ENCODE measurements at regions not wholly inside any gene's neighbourhood (a gene's known extent, or its start where the extent isn't known, plus 50 kb on each side); places are given as distances from the start of the nearest gene placed in this dataset.

DNA sequence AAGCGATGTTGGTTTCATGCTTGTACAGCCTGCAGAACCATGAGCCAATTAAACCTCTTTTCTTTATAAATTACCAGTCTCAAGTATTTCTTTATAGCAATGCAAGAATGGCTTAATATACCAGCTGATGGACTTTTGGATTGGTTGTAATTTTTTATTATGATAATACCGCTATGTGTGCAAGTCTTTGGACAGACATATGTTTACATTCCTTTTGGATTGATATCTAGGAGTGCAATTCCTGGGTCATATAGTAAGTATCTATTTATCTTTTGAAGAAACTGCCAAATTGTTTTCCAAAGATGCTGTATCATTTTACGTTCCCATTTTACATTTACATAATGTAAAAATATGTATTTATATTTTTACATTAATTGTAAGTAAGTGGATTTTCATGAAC, 81.2 kb upstream of the PIP4K2A start:
- TF ChIP-seq CTCF (IDR thresholded peaks at IDR 0.05), result no peak
- TF ChIP-seq ATF2 (CRISPR knock-in tag; IDR thresholded peaks at IDR 0.05; ENCODE audit: borderline replicate concordance, low read depth), result no peak
- no peak for TF ChIP-seq SMAD4 (CRISPR knock-in tag; IDR thresholded peaks at IDR 0.05)
- no peak for TF ChIP-seq ZBTB21 (CRISPR knock-in tag; IDR thresholded peaks at IDR 0.05; ENCODE audit: borderline replicate concordance)
- no peak for TF ChIP-seq AR (CRISPR knock-in tag; IDR thresholded peaks at IDR 0.05)
- no peak for TF ChIP-seq E2F5 (CRISPR knock-in tag; IDR thresholded peaks at IDR 0.05)
- TF ChIP-seq, protein P1, sequence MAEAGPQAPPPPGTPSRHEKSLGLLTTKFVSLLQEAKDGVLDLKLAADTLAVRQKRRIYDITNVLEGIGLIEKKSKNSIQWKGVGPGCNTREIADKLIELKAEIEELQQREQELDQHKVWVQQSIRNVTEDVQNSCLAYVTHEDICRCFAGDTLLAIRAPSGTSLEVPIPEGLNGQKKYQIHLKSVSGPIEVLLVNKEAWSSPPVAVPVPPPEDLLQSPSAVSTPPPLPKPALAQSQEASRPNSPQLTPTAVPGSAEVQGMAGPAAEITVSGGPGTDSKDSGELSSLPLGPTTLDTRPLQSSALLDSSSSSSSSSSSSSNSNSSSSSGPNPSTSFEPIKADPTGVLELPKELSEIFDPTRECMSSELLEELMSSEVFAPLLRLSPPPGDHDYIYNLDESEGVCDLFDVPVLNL (CRISPR knock-in tag; IDR thresholded peaks at IDR 0.05; ENCODE audit: borderline replicate concordance, low read depth), result no peak
- no peak for TF ChIP-seq ATF3 (CRISPR knock-in tag; conservative IDR thresholded peaks at IDR 0.05)
- TF ChIP-seq TEAD4 (CRISPR knock-in tag; IDR thresholded peaks at IDR 0.05), result no peak
- no peak for TF ChIP-seq CBFB (CRISPR knock-in tag; IDR thresholded peaks at IDR 0.05; ENCODE audit: low read depth)
- TF ChIP-seq, protein P2, sequence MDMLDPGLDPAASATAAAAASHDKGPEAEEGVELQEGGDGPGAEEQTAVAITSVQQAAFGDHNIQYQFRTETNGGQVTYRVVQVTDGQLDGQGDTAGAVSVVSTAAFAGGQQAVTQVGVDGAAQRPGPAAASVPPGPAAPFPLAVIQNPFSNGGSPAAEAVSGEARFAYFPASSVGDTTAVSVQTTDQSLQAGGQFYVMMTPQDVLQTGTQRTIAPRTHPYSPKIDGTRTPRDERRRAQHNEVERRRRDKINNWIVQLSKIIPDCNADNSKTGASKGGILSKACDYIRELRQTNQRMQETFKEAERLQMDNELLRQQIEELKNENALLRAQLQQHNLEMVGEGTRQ (CRISPR knock-in tag; IDR thresholded peaks at IDR 0.05), result no peak
- TF ChIP-seq MLX (CRISPR knock-in tag; IDR thresholded peaks at IDR 0.05), result no peak
- no peak for TF ChIP-seq ZNF416 (CRISPR knock-in tag; IDR thresholded peaks at IDR 0.05)
